Activated CD4-positive, alpha-beta T cell treated with anti-CD3 and anti-CD28 coated beads, Interleukin-2, amount 10 ng/mL, durations not matched to agents 7 days and 5 days (primary cell): ENCODE measurements at regions not wholly inside any gene's neighbourhood (a gene's known extent, or its start where the extent isn't known, plus 50 kb on each side); places are given as distances from the start of the nearest gene placed in this dataset.

Source experiments
- CTCF ChIA-PET: fragments of 350-600 bp; sonication (Branson Sonifier 250); formaldehyde crosslinking; loops from one replicate; lab custom pipeline; 2021; ENCODE audit warnings: antibody characterized with exemption; lab: Charles Lee
- POLR2A ChIA-PET: fragments of 350-600 bp; sonication (Branson Sonifier 250); formaldehyde crosslinking; loops from one replicate; lab custom pipeline; 2021; ENCODE audit warnings: antibody characterized with exemption; lab: Charles Lee
- DNase-seq: peaks from one replicate; pipeline ENCODE4 v3.0.0-alpha.2; 2020
- H3K27ac Mint-ChIP-seq: one replicate; pipeline ENCODE4 v1.8.0; 2021; ENCODE audit warnings: mild to moderate bottlenecking, moderate library complexity, mixed read lengths
- H3K27me3 Mint-ChIP-seq: one replicate; pipeline ENCODE4 v1.8.0; 2021; ENCODE audit warnings: mixed read lengths
- H3K36me3 Mint-ChIP-seq: one replicate; pipeline ENCODE4 v1.8.0; 2021; ENCODE audit warnings: low read depth, mixed read lengths
- H3K4me1 Mint-ChIP-seq: one replicate; pipeline ENCODE4 v1.8.0; 2021; ENCODE audit warnings: mixed read lengths
- H3K4me3 Mint-ChIP-seq: one replicate; pipeline ENCODE4 v1.8.0; 2021; ENCODE audit warnings: mild to moderate bottlenecking, moderate library complexity, mixed read lengths
- H3K9me3 Mint-ChIP-seq: one replicate; pipeline ENCODE4 v1.8.0; 2021; ENCODE audit warnings: mixed read lengths

DNA sequence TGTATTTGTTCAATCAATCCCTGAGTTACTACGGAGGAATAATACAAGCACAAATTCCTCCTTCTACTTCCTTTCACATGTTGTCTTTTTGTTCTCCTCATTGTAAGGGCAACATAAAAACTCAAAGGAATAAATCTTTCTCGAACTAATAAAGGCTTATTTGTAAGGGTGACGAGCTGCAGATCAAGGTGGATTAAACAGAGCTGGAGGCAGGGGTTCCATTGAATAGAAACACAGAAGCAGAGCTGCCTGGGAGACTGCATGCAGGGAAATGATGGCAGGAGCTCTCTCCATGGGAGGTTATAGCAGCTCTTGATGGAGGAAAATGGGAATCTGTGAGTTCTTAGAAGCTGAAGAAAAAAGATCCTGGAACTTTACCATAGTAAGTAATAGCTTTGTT is 160.2 kb downstream of the CYYR1 start:
- Mint-ChIP-seq H3K9me3 (no peaks in the 10 kb centered on the region), H3K27ac (no peak overlapping the region), H3K4me1 (no peaks in the 10 kb centered on the region), H3K36me3 (no peaks in the 10 kb centered on the region), H3K27me3 (no peaks in the 10 kb centered on the region), H3K4me3 (no peak overlapping the region)
- POLR2A ChIA-PET, result no interaction called here
- CTCF ChIA-PET, result interaction anchor here (1.4 kb wide), 1 partner anchor 10 kb away, joined by 3 read pairs; no protein-coding TSS in a partner anchor
- no peak for DNase-seq

DNA sequence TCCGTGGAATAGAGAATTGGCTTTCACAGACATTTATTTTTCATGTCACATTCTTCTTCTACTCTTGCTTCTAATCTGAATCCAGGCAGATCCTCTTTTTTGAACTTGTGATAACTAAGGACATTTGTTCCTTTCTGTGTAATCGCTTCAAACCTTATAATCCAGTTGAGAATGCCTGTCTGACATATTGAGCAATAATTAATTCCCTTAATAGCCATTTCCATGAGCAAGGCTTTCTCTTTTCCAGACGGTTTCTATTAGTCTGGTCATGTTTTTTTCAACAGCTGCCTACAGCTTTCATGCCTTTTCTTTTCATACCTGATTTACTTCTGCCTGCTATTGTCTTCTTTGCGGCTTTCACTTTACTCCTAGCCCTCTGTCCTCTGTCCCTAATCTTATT is 163.4 kb downstream of the CYYR1 start:
- Mint-ChIP-seq H3K27ac (no peak overlapping the region), H3K4me3 (no peak overlapping the region), H3K4me1 (peaks cover 7% of the 10 kb centered on the region), H3K36me3 (no peaks in the 10 kb centered on the region), H3K27me3 (no peaks in the 10 kb centered on the region), H3K9me3 (peaks cover 3% of the 10 kb centered on the region)
- POLR2A ChIA-PET, result no interaction called here
- DNase-seq, result no peak
- CTCF ChIA-PET, result no interaction called here

- no peak overlapping the region for H3K27ac Mint-ChIP-seq
- POLR2A ChIA-PET, result no interaction called here
- peaks cover 7% of the 10 kb centered on the region for H3K4me1 Mint-ChIP-seq
- no peaks in the 10 kb centered on the region for H3K36me3 Mint-ChIP-seq
- no peaks in the 10 kb centered on the region for H3K27me3 Mint-ChIP-seq
- H3K4me3 Mint-ChIP-seq, result no peak overlapping the region
- no peak for DNase-seq
- peaks cover 3% of the 10 kb centered on the region for H3K9me3 Mint-ChIP-seq
- CTCF ChIA-PET, result no interaction called here
Observed at GRCh38 chr21:26408511-26408910, 164.6 kb downstream of the CYYR1 start.

- Mint-ChIP-seq H3K4me3 (no peak overlapping the region), H3K27ac (no peak overlapping the region), H3K27me3 (no peaks in the 10 kb centered on the region), H3K9me3 (peaks cover 3% of the 10 kb centered on the region), H3K4me1 (peaks cover 7% of the 10 kb centered on the region), H3K36me3 (no peaks in the 10 kb centered on the region)
- no peak for DNase-seq
- POLR2A ChIA-PET, result no interaction called here
- CTCF ChIA-PET, result no interaction called here
Observed at GRCh38 chr21:26406526-26406925, 166.6 kb downstream of the CYYR1 start.

DNA sequence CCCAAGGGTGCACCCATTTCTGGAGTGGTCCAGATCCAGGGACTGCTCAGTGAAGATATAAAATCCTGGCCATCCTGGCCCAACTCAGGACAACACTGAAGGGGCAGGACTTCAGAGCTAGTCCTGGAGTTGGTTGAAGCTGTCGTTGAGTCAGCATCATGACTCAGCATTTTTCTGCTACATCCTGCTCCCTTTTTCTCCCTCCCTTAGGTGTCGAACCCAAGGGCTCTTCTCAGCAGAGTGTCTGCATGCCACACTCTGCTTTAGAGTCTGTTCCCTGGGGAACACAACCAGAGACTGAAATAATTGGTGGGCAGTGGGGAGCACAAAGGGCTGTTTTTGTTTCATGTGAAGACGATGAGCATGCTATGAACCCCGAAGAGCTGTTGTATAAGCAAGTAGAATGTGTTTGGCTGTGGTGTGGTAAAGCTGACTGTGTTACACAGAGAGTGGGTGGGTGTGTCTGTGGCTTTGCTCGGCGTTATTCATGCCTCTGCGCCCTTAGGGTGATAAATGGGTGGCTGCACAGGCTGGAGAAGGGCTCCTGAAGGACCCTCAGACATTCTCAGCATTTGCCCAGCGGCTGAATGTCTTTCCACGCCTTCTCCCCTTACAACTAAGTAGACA is 167.2 kb downstream of the CYYR1 start:
- Mint-ChIP-seq H3K4me1 (peaks cover 7% of the 10 kb centered on the region), H3K9me3 (peaks cover 3% of the 10 kb centered on the region), H3K27me3 (no peaks in the 10 kb centered on the region), H3K27ac (no peak overlapping the region), H3K36me3 (no peaks in the 10 kb centered on the region), H3K4me3 (no peak overlapping the region)
- CTCF ChIA-PET, result interaction anchor here (0.7 kb wide), 1 partner anchor 391 kb away, joined by 3 read pairs; no protein-coding TSS in a partner anchor
- DNase-seq, result no peak
- POLR2A ChIA-PET, result no interaction called here

DNA sequence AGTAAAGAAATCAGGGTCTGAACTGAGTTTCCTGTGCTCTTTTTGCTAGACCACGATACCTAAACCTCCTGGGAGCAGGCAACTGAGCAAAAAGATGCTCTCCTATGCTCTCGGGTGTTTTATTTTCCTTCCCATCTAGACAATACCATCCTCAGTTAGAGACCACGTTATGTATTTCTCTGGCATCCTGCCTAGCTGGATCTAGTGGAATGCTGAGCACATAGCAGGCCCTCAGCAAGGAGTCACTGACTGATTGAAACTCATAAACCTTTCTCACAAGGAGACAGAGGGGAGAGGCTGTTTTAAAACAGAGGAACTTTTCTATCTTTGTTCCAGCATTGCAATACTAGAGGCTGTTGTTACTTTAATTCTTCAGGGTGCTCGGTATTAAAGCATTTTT is 168.0 kb downstream of the CYYR1 start:
- peaks cover 3% of the 10 kb centered on the region for H3K9me3 Mint-ChIP-seq
- peaks cover 7% of the 10 kb centered on the region for H3K4me1 Mint-ChIP-seq
- ChIA-PET CTCF (interaction anchor here (0.7 kb wide), 1 partner anchor 392 kb away, joined by 3 read pairs; no protein-coding TSS in a partner anchor), POLR2A (no interaction called here)
- no peaks in the 10 kb centered on the region for H3K27me3 Mint-ChIP-seq
- H3K27ac Mint-ChIP-seq, result no peak overlapping the region
- no peaks in the 10 kb centered on the region for H3K36me3 Mint-ChIP-seq
- no peak for DNase-seq
- H3K4me3 Mint-ChIP-seq, result no peak overlapping the region

- no peak for DNase-seq
- Mint-ChIP-seq H3K36me3 (no peaks in the 10 kb centered on the region), H3K27ac (no peak overlapping the region), H3K4me1 (peaks cover 7% of the 10 kb centered on the region), H3K4me3 (no peak overlapping the region), H3K27me3 (no peaks in the 10 kb centered on the region), H3K9me3 (peaks cover 3% of the 10 kb centered on the region)
- ChIA-PET CTCF (no interaction called here), POLR2A (no interaction called here)
Observed at GRCh38 chr21:26404288-26404687, 168.8 kb downstream of the CYYR1 start.

- no peak overlapping the region for H3K4me3 Mint-ChIP-seq
- H3K27me3 Mint-ChIP-seq, result no peaks in the 10 kb centered on the region
- ChIA-PET POLR2A (no interaction called here), CTCF (interaction anchor here (1.3 kb wide), 1 partner anchor 9 kb away, joined by 3 read pairs; no protein-coding TSS in a partner anchor)
- H3K4me1 Mint-ChIP-seq, result peaks cover 7% of the 10 kb centered on the region
- no peaks in the 10 kb centered on the region for H3K36me3 Mint-ChIP-seq
- no peak for DNase-seq
- peaks cover 3% of the 10 kb centered on the region for H3K9me3 Mint-ChIP-seq
- no peak overlapping the region for H3K27ac Mint-ChIP-seq
Observed at GRCh38 chr21:26403321-26403720, 169.8 kb downstream of the CYYR1 start.

DNA sequence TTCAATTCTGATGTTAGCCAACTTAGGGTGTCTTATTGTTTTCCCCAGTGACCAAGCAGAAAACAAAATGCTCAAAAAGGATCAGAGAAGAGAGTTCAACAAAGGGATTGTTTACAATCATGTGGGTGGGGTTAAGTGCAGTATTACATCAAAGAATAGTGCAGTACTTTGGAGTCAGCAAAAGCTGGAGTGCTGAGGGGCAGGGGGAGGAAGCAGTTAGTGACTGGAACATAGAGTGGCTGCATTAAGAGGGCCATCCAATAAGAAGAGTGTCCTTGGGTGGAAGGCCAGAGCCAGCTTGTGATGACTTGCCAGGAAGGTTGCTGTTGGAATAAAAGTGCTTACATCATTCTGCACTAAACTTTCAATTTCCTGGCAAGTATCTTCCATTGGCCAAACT is 175.5 kb downstream of the CYYR1 start:
- H3K4me1 Mint-ChIP-seq, result no peaks in the 10 kb centered on the region
- ChIA-PET POLR2A (no interaction called here), CTCF (no interaction called here)
- H3K4me3 Mint-ChIP-seq, result no peak overlapping the region
- no peaks in the 10 kb centered on the region for H3K27me3 Mint-ChIP-seq
- no peaks in the 10 kb centered on the region for H3K36me3 Mint-ChIP-seq
- no peak overlapping the region for H3K27ac Mint-ChIP-seq
- no peak for DNase-seq
- no peaks in the 10 kb centered on the region for H3K9me3 Mint-ChIP-seq

DNA sequence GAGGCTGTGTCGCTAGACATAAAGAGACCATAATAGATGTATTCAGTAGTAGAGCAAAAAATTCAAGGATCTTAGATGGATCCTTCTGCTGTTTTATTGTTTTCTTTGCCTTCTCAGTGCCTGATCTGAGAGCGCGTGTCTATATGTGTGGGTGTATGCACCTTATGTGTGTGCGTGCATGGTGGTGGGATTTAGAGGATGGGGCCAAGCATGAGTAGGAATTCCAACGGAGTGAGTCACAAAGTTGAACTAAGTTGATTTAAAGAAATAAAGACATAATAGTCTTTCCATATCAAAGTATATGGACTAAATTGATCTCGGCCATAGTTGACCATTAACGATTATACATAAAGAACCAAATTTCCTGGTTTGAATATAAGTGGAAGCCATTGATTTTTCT is 178.7 kb downstream of the CYYR1 start:
- Mint-ChIP-seq H3K36me3 (no peaks in the 10 kb centered on the region), H3K4me1 (no peaks in the 10 kb centered on the region), H3K9me3 (no peaks in the 10 kb centered on the region), H3K27ac (no peak overlapping the region), H3K4me3 (no peak overlapping the region), H3K27me3 (no peaks in the 10 kb centered on the region)
- POLR2A ChIA-PET, result no interaction called here
- no peak for DNase-seq
- CTCF ChIA-PET, result no interaction called here

GRCh38 chr21:26391166-26391565 is 181.9 kb downstream of the CYYR1 start:
- H3K27ac Mint-ChIP-seq, result no peak overlapping the region
- ChIA-PET POLR2A (no interaction called here), CTCF (no interaction called here)
- no peaks in the 10 kb centered on the region for H3K27me3 Mint-ChIP-seq
- no peaks in the 10 kb centered on the region for H3K36me3 Mint-ChIP-seq
- no peaks in the 10 kb centered on the region for H3K9me3 Mint-ChIP-seq
- DNase-seq, result no peak
- H3K4me3 Mint-ChIP-seq, result no peak overlapping the region
- H3K4me1 Mint-ChIP-seq, result no peaks in the 10 kb centered on the region

- no peaks in the 10 kb centered on the region for H3K36me3 Mint-ChIP-seq
- no peak for DNase-seq
- no peaks in the 10 kb centered on the region for H3K4me1 Mint-ChIP-seq
- CTCF ChIA-PET, result interaction anchor here (0.5 kb wide), 1 partner anchor 567 kb away, joined by 3 read pairs; no protein-coding TSS in a partner anchor
- H3K4me3 Mint-ChIP-seq, result no peak overlapping the region
- H3K9me3 Mint-ChIP-seq, result no peaks in the 10 kb centered on the region
- POLR2A ChIA-PET, result no interaction called here
- no peaks in the 10 kb centered on the region for H3K27me3 Mint-ChIP-seq
- H3K27ac Mint-ChIP-seq, result no peak overlapping the region
Observed at GRCh38 chr21:26389971-26390641, 183.0 kb downstream of the CYYR1 start.

GRCh38 chr21:26388731-26389231 is 184.3 kb downstream of the CYYR1 start:
- CTCF ChIA-PET, result no interaction called here

More at GRCh38 chr21:26388731-26389231, 184.3 kb downstream of the CYYR1 start:
- no peaks in the 10 kb centered on the region for H3K27me3 Mint-ChIP-seq
- H3K27ac Mint-ChIP-seq, result no peak overlapping the region
- H3K4me3 Mint-ChIP-seq, result no peak overlapping the region
- no peaks in the 10 kb centered on the region for H3K4me1 Mint-ChIP-seq
- POLR2A ChIA-PET, result no interaction called here
- H3K9me3 Mint-ChIP-seq, result no peaks in the 10 kb centered on the region
- no peaks in the 10 kb centered on the region for H3K36me3 Mint-ChIP-seq
- DNase-seq, result no peak
